Hepatocyte (in vitro differentiated cells): ENCODE measurements at regions not wholly inside any gene's neighbourhood (a gene's known extent, or its start where the extent isn't known, plus 50 kb on each side); places are given as distances from the start of the nearest gene placed in this dataset.

Source experiments
- EZH2 ChIP-seq: fragments of 200-600 bp; sonication (generic); IDR thresholded peaks from 2 replicates; pipeline ENCODE4 v1.6.1; 2016; ENCODE audit warnings: antibody characterized with exemption, mild to moderate bottlenecking, borderline replicate concordance
- EZH2phosphoT487 ChIP-seq: fragments of 200-600 bp; sonication (generic); IDR thresholded peaks from one replicate; pipeline ENCODE4 v1.6.1; 2018; ENCODE audit warnings: antibody characterized with exemption, mild to moderate bottlenecking, low read depth, moderate library complexity; ENCODE audit not compliant: unreplicated experiment, severe bottlenecking
- TF ChIP-seq, protein P1 (sequence below): fragments of 200-600 bp; sonication (generic); IDR thresholded peaks from 2 replicates; pipeline ENCODE4 v1.5.1; 2016; ENCODE audit warnings: antibody characterized with exemption, mild to moderate bottlenecking; ENCODE audit not compliant: poor library complexity

GRCh38 chr1:55622074-55622473 lies 406.9 kb upstream of the USP24 start:
- TF ChIP-seq, protein P1, sequence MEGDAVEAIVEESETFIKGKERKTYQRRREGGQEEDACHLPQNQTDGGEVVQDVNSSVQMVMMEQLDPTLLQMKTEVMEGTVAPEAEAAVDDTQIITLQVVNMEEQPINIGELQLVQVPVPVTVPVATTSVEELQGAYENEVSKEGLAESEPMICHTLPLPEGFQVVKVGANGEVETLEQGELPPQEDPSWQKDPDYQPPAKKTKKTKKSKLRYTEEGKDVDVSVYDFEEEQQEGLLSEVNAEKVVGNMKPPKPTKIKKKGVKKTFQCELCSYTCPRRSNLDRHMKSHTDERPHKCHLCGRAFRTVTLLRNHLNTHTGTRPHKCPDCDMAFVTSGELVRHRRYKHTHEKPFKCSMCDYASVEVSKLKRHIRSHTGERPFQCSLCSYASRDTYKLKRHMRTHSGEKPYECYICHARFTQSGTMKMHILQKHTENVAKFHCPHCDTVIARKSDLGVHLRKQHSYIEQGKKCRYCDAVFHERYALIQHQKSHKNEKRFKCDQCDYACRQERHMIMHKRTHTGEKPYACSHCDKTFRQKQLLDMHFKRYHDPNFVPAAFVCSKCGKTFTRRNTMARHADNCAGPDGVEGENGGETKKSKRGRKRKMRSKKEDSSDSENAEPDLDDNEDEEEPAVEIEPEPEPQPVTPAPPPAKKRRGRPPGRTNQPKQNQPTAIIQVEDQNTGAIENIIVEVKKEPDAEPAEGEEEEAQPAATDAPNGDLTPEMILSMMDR: no peak
- no peak for TF ChIP-seq EZH2
- no peak for TF ChIP-seq EZH2phosphoT487
